HEK293T (cell line): ENCODE measurements at regions not wholly inside any gene's neighbourhood (a gene's known extent, or its start where the extent isn't known, plus 50 kb on each side); places are given as distances from the start of the nearest gene placed in this dataset.
A peak's percentile ranks its signal among the peaks of the same experiment; 100 is the strongest.
"Not testable (repeated sequence)": the region's sequence is repeated elsewhere in the genome, so short reads cannot be mapped to it uniquely, and the experiment has no call there.

Experiments
- CTCF ChIA-PET: fragments of 350-600 bp; formaldehyde crosslinking; extraction: SDS; loops from one replicate; lab custom pipeline; 2021; ENCODE audit warnings: antibody characterized with exemption, inconsistent platforms; lab: Yijun Ruan, JAX
- POLR2A ChIA-PET: fragments of 350-600 bp; formaldehyde crosslinking; extraction: SDS; loops from one replicate; lab custom pipeline; 2020; ENCODE audit warnings: antibody characterized with exemption, inconsistent platforms; lab: Yijun Ruan, JAX
- DNase-seq: peaks from one replicate; pipeline ENCODE4 v3.0.0; 2012; ENCODE audit warnings: mixed read lengths; ENCODE audit errors: extremely low spot score
- ARNT ChIP-seq: fragments of 450-650 bp; IDR thresholded peaks from 2 replicates; pipeline ENCODE4 v1.6.1; 2017; ENCODE audit warnings: mild to moderate bottlenecking
- BHLHE40 ChIP-seq: fragments of 450-650 bp; IDR thresholded peaks from 2 replicates; pipeline ENCODE4 v1.6.1; 2016; ENCODE audit warnings: mild to moderate bottlenecking, moderate library complexity, borderline replicate concordance
- CTBP1 ChIP-seq: fragments of 450-650 bp; IDR thresholded peaks from 2 replicates; pipeline ENCODE4 v1.6.1; 2016; ENCODE audit warnings: borderline replicate concordance
- ELF4 ChIP-seq: fragments of 450-650 bp; IDR thresholded peaks from 2 replicates; pipeline ENCODE4 v1.6.1; 2017; ENCODE audit warnings: antibody characterized with exemption
- FOXA1 ChIP-seq: fragments of 450-650 bp; IDR thresholded peaks from 2 replicates; pipeline ENCODE4 v1.6.1; 2016; ENCODE audit warnings: mild to moderate bottlenecking
- FOXK2 ChIP-seq: fragments of 450-650 bp; IDR thresholded peaks from 2 replicates; pipeline ENCODE4 v1.6.1; 2016; ENCODE audit warnings: mild to moderate bottlenecking
- FOXM1 ChIP-seq: fragments of 450-650 bp; IDR thresholded peaks from 2 replicates; pipeline ENCODE4 v1.6.1; 2017; ENCODE audit warnings: mild to moderate bottlenecking, borderline replicate concordance
- HDGF ChIP-seq: fragments of 450-650 bp; IDR thresholded peaks from 2 replicates; pipeline ENCODE4 v1.6.1; 2017; ENCODE audit warnings: antibody characterized with exemption, borderline replicate concordance
- L3MBTL2 ChIP-seq: fragments of 450-650 bp; conservative IDR thresholded peaks from 2 replicates; pipeline ENCODE4 v1.6.1; 2016; ENCODE audit warnings: mild to moderate bottlenecking
- LEF1 ChIP-seq: fragments of 450-650 bp; IDR thresholded peaks from 2 replicates; pipeline ENCODE4 v1.6.1; 2017; ENCODE audit warnings: mild to moderate bottlenecking, borderline replicate concordance
- NFRKB ChIP-seq: fragments of 450-650 bp; IDR thresholded peaks from 2 replicates; pipeline ENCODE4 v1.6.1; 2016; ENCODE audit warnings: mild to moderate bottlenecking, moderate library complexity
- PKNOX1 ChIP-seq: fragments of 450-650 bp; IDR thresholded peaks from 2 replicates; pipeline ENCODE4 v1.6.1; 2016
- SP1 ChIP-seq: fragments of 450-650 bp; IDR thresholded peaks from 2 replicates; pipeline ENCODE4 v1.6.1; 2017
- SUZ12 ChIP-seq: fragments of 450-650 bp; IDR thresholded peaks from 2 replicates; pipeline ENCODE4 v1.6.1; 2016; ENCODE audit warnings: mild to moderate bottlenecking
- TARDBP ChIP-seq: fragments of 450-650 bp; IDR thresholded peaks from 2 replicates; pipeline ENCODE4 v1.6.1; 2016
- ZNF384 ChIP-seq: fragments of 450-650 bp; IDR thresholded peaks from 2 replicates; pipeline ENCODE4 v1.6.1; 2016

- ChIA-PET POLR2A (interaction anchor here (1.0 to 1.4 kb wide), 2 partner anchors 34 to 375 kb away, joined by 3 read pairs; no protein-coding TSS in a partner anchor), CTCF (no interaction called here)
- no peak for DNase-seq
- no peak for TF ChIP-seq TARDBP
These were observed 305.0 kb downstream of the TYW1 start for GRCh38 chr7:67301667-67302066.

DNA sequence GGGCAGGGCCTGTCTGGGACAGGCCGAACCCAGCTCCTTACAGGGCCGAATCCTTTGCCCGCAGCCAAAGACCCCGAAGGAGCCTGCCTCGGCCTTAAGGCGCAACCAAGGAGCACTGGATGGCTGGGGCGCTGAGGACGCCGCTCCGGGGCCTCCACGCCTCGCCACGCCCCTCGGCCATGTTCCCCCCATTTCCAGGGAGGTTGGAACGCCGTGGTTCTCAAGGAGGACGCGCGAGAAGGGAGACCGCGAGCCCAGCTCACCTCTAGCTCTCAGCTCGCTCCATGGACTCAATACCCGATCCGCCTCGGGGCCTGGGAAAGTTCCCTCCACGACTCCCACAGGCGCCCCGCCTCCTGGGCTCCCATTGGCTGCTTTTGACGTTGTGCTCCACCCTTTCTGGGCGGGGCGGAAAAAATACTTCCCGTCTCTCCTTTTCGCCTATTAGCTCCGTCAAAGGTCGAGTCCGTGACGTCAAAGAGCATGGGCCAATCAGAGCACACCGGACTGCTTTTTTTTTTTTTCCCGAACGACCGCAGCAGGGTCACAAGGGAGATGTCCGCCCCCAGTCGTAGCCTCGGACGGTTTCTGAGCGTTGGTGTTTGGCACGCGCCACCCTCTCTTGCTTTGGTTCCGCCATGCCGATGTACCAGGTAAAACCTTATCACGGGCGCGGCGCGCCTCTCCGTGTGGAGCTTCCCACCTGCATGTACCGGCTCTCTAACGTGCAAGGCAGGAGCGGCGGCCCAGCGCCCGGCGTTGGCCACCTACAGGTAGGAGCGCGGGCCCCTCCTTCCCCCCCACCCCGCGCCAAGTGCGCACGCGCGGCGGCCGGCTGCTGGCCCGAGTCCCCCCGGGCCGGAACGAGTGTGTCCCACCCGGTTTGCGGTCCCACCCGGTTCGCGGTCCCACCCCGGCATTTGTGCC lies 305.7 kb downstream of the TYW1 start:
- ChIA-PET POLR2A (interaction anchor here (1.0 to 1.4 kb wide), 2 partner anchors 34 to 376 kb away, joined by 3 read pairs; no protein-coding TSS in a partner anchor), CTCF (no interaction called here)
- peak; percentile 95 for DNase-seq
- TF ChIP-seq ZNF384 (peak; percentile 98), NFRKB (no peak)

- DNase-seq, CTCF ChIA-PET, POLR2A ChIA-PET: not testable (repeated sequence)
These were observed 308.2 kb downstream of the TYW1 start for GRCh38 chr7:67304846-67305245.

DNA sequence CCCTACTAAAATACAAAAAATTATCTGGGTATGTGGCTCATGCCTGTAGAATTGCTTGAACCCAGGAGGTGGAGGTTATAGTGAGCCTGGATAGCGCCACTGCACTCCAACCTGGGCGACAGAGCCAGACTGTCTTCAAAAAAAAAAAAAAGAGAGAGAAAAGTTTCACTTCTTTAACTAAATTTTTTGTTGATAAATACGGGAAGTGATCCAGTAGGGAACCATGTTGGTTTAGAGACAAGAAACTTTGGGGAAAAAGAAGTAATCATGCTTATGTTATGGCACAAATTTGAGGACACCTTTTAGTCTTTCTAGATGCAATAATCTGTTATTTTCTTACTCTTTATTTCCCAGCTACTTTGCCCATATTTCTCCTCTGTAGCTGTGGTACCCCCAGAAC lies 309.7 kb downstream of the TYW1 start:
- TF ChIP-seq PKNOX1 (no peak), FOXM1 (no peak), HDGF (no peak), FOXK2 (no peak), SUZ12 (no peak), BHLHE40 (no peak), SP1 (no peak), NFRKB (no peak), LEF1 (no peak), ZNF384 (no peak), ELF4 (no peak)
- no peak for DNase-seq
- ChIA-PET CTCF (no interaction called here), POLR2A (no interaction called here)

DNA sequence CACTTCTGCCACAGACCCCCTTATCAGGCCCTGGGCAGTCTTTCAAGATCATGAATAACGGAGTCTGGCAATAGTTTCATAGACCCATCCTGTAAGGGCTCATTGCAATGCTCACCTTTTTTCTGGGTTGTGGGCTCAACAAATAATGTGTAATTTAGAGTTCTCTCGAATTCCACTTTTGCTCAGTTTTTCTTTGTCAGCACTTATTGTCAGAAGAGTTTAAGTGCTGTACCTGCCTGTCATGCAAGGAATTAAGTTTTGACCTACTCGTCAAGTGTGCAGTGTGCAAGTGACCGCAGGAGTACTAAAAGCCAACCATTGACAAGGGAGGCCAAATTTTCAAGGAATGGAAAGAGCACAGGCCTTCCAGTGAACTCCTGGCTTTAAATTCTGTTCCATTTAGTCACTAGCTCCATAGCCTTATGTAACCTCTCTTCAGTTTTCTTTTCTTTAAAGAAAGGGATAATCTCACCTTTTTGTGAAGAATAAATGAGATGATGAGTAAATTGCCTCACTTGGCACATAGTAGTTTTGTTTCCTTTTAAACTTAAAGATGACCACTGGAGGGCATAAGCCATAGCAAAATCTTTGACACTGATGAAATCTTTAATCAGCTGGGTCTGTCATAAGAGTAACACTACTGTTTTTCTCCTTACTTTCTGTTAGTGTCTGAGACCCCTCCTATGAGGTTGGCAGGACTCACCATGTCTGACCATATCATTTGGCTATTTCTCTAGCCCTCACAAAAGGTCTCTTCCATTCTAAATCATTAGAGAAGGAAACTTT lies 313.3 kb downstream of the TYW1 start:
- DNase-seq = no peak
- TF ChIP-seq ELF4 = no peak
- no peak for TF ChIP-seq ZNF384
- TF ChIP-seq TARDBP = no peak
- no peak for TF ChIP-seq ARNT
- TF ChIP-seq CTBP1 = no peak
- no peak for TF ChIP-seq SUZ12
- TF ChIP-seq SP1 = no peak
- TF ChIP-seq FOXK2 = no peak
- no peak for TF ChIP-seq PKNOX1
- no peak for TF ChIP-seq FOXM1
- TF ChIP-seq BHLHE40 = no peak
- TF ChIP-seq L3MBTL2 = no peak
- no peak for TF ChIP-seq FOXA1
- TF ChIP-seq NFRKB = no peak
- no peak for TF ChIP-seq HDGF
- CTCF ChIA-PET = no interaction called here
- POLR2A ChIA-PET = no interaction called here

DNA sequence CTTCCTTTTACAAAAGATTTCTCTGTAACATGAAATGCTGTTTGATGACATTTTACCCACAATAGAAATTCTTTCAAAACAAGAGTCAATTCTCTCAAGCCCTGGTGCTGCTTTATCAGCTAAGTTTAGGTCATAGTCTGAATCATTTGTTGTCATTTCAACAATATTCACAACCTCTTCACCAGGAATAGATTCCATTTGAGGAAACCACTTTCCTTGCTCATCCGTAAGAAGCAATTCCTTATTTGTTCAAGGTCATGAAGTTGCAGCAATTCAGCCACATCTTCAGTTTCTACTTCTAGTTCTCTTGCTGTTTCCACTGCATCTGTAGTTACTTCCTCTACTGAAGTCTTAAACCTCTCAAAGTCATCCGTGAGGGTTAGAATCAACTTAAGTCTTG lies 315.3 kb downstream of the TYW1 start:
- ChIA-PET CTCF (no interaction called here), POLR2A (no interaction called here)
- DNase-seq = no peak
- TF ChIP-seq BHLHE40 = no peak
- no peak for TF ChIP-seq ELF4
- TF ChIP-seq SUZ12 = no peak
- TF ChIP-seq HDGF = no peak
- TF ChIP-seq SP1 = no peak
- no peak for TF ChIP-seq NFRKB
- TF ChIP-seq FOXA1 = no peak
- no peak for TF ChIP-seq FOXM1
- TF ChIP-seq ARNT = no peak
- TF ChIP-seq CTBP1 = no peak
- no peak for TF ChIP-seq PKNOX1
- TF ChIP-seq FOXK2 = no peak
- TF ChIP-seq TARDBP = no peak
- TF ChIP-seq LEF1 = no peak
- no peak for TF ChIP-seq L3MBTL2
- TF ChIP-seq ZNF384 = no peak
